Endothelial cell of umbilical vein (primary cell): ENCODE measurements at regions not wholly inside any gene's neighbourhood (a gene's known extent, or its start where the extent isn't known, plus 50 kb on each side); places are given as distances from the start of the nearest gene placed in this dataset.

Source experiments
- BruUV-seq: library from RNA; stranded (reverse); fragments of 400-500 nt; replicated peaks from 2 replicates; lab custom pipeline; 2021; lab: Mats Ljungman, UMichigan
- CTCF ChIA-PET: fragments of 300-600, 350-600 bp; sonication (Branson Sonifier 250); formaldehyde crosslinking; loops from one replicate; lab custom pipeline; 2021; ENCODE audit warnings: antibody characterized with exemption, inconsistent platforms; lab: Charles Lee
- POLR2A ChIA-PET: fragments of 300-600, 350-600 bp; sonication (Branson Sonifier 250); formaldehyde crosslinking; loops from one replicate; lab custom pipeline; 2021; ENCODE audit warnings: antibody characterized with exemption, inconsistent platforms; lab: Charles Lee
- DNase-seq: peaks from one replicate; pipeline ENCODE4 v3.0.0-alpha.2; 2011; ENCODE audit warnings: low read depth, low spot score
- FAIRE-seq: peaks from 2 replicates; lab custom pipeline; 2011; peaks lifted over from hg19 to GRCh38; lab: Jason Lieb, UNC
- H2AFZ ChIP-seq: 2 replicates; pipeline ENCODE4 v1.6.0; 2012; ENCODE audit warnings: low read depth, low read length, control low read depth, inconsistent platforms
- H3K27ac ChIP-seq: 2 replicates; pipeline ENCODE4 v1.5.1; 2011; ENCODE audit warnings: low read depth, mild to moderate bottlenecking, control low read depth, low read length, moderate library complexity; ENCODE audit not compliant: insufficient read depth
- H3K27me3 ChIP-seq, 2 experiments: 2 replicates each; pipeline versions ENCODE4 v1.6.0 to v1.6.1; 2011; ENCODE audit warnings: low read length in 2 of 2, mixed read lengths in 1 of 2; ENCODE audit not compliant: control insufficient read depth in 2 of 2, insufficient read depth in 2 of 2
- H3K36me3 ChIP-seq, 2 experiments: 2 replicates in 1 of 2; 3 replicates in 1 of 2; pipeline ENCODE4 v1.5.1; 2011; ENCODE audit warnings: low read length in 2 of 2, mild to moderate bottlenecking in 1 of 2, moderate library complexity in 1 of 2; ENCODE audit not compliant: control insufficient read depth in 2 of 2, insufficient read depth in 2 of 2; ENCODE audit errors: extremely low read depth in 1 of 2
- H3K4me1 ChIP-seq: 3 replicates; pipeline ENCODE4 v1.5.1; 2011; ENCODE audit warnings: mild to moderate bottlenecking, low read length; ENCODE audit not compliant: control insufficient read depth, insufficient read depth; ENCODE audit errors: extremely low read depth
- H3K4me2 ChIP-seq: 2 replicates; pipeline ENCODE4 v1.6.1; 2011; ENCODE audit warnings: low read length, control low read depth, mixed read lengths; ENCODE audit not compliant: insufficient read depth
- H3K4me3 ChIP-seq, 3 experiments: fragments of 200-600 bp in 1 of 3; sonication (generic), shearing (Covaris generic) in 1 of 3; replicated peaks in 1 of 3; 2 replicates each; pipeline ENCODE4 v1.5.1; 2011 to 2016; ENCODE audit warnings: control low read depth in 3 of 3, low read length in 3 of 3, mild to moderate bottlenecking in 2 of 3, inconsistent platforms in 1 of 3, low read depth in 1 of 3, moderate library complexity in 1 of 3; ENCODE audit not compliant: insufficient read depth in 1 of 3
- H3K79me2 ChIP-seq: 2 replicates; pipeline ENCODE4 v1.6.0; 2012; ENCODE audit warnings: low read length, inconsistent platforms; ENCODE audit not compliant: control insufficient read depth, insufficient read depth
- H3K9ac ChIP-seq: replicated peaks from 2 replicates; pipeline ENCODE3; 2011; ENCODE audit warnings: low read length, control low read depth; ENCODE audit not compliant: insufficient read depth; ENCODE audit errors: extremely low read depth
- H3K9me1 ChIP-seq: replicated peaks from 3 replicates; pipeline ENCODE4 v1.6.0; 2011; ENCODE audit warnings: mild to moderate bottlenecking, low read length; ENCODE audit not compliant: control insufficient read depth, insufficient read depth; ENCODE audit errors: extremely low read depth
- H3K9me3 ChIP-seq: replicated peaks from 2 replicates; pipeline ENCODE4 v1.5.1; 2012; ENCODE audit warnings: low read length, inconsistent platforms; ENCODE audit not compliant: control insufficient read depth, insufficient read depth
- H4K20me1 ChIP-seq: replicated peaks from 2 replicates; pipeline ENCODE3; 2011; ENCODE audit warnings: mild to moderate bottlenecking, low read length; ENCODE audit not compliant: control insufficient read depth, insufficient read depth; ENCODE audit errors: extremely low read depth
- CTCF ChIP-seq, 2 donors: IDR thresholded peaks; 1 replicate in 1 of 2; 2 replicates in 1 of 2; pipeline ENCODE4 v1.5.1; 2011; ENCODE audit warnings: low read length in 2 of 2, mild to moderate bottlenecking in 2 of 2, moderate library complexity in 2 of 2, control low read depth in 1 of 2, inconsistent platforms in 1 of 2, low read depth in 1 of 2; ENCODE audit not compliant: insufficient read depth in 1 of 2; ENCODE audit errors: extremely low read depth in 1 of 2
- EZH2 ChIP-seq: IDR thresholded peaks from 2 replicates; pipeline ENCODE4 v1.6.1; 2012; ENCODE audit warnings: borderline replicate concordance, low read depth, mild to moderate bottlenecking, moderate library complexity, low read length, inconsistent platforms; ENCODE audit not compliant: severe bottlenecking
- FOS ChIP-seq: IDR thresholded peaks from 2 replicates; pipeline ENCODE4 v1.6.1; 2011; ENCODE audit warnings: mild to moderate bottlenecking, low read length, moderate library complexity, borderline replicate concordance; ENCODE audit not compliant: insufficient read depth
- GATA2 ChIP-seq: IDR thresholded peaks from 2 replicates; pipeline ENCODE4 v1.7.0; 2011; ENCODE audit warnings: low read depth, mild to moderate bottlenecking, moderate library complexity, mixed read lengths, low read length; ENCODE audit not compliant: insufficient read length, insufficient read depth
- JUN ChIP-seq: IDR thresholded peaks from 2 replicates; pipeline ENCODE4 v1.6.1; 2011; ENCODE audit warnings: borderline replicate concordance, low read depth; ENCODE audit not compliant: insufficient read length, insufficient read depth
- MYC ChIP-seq: IDR thresholded peaks from one replicate; pipeline ENCODE4 v1.6.1; 2011; ENCODE audit warnings: mild to moderate bottlenecking, low read depth, low read length
- POLR2A ChIP-seq: IDR thresholded peaks from 2 replicates; pipeline ENCODE4 v1.6.1; 2012; ENCODE audit warnings: low read depth, mild to moderate bottlenecking, control low read depth, low read length
- POLR2AphosphoS5 ChIP-seq: IDR thresholded peaks from 2 replicates; pipeline ENCODE4 v1.6.1; 2012; ENCODE audit warnings: low read depth, mild to moderate bottlenecking, control low read depth, low read length, moderate library complexity; ENCODE audit not compliant: insufficient read depth
- dilution Hi-C: fragments of 300-500 bp; cut with MboI; formaldehyde crosslinking; loops from one replicate; pipeline ENCODE4 v1.15.0; 2019; ENCODE audit warnings: low sequenced_read_pairs; ENCODE audit not compliant: extremely low pct_ligation_motif_present
- intact Hi-C: fragments of 100-400 bp; cut with micrococcal nuclease; formaldehyde crosslinking; loops from one replicate; pipeline ENCODE4 v1.10.0; 2022
- TF ChIP-seq, protein P1 (sequence below): IDR thresholded peaks from 2 replicates; pipeline ENCODE4 v1.6.1; 2011; ENCODE audit not compliant: insufficient read depth, insufficient read length

- Histone ChIP-seq H3K4me1 (no peaks in the 10 kb centered on the region), H3K27me3 (no peaks in the 10 kb centered on the region), H3K79me2 (no peaks in the 10 kb centered on the region), H2AFZ (no peak overlapping the region), H3K9ac (no peak overlapping the region), H3K4me3 (no peak overlapping the region), H3K27ac (no peak overlapping the region), H3K9me3 (no peaks in the 10 kb centered on the region), H3K4me2 (no peak overlapping the region), H3K36me3 (no peaks in the 10 kb centered on the region), H3K9me1 (no peaks in the 10 kb centered on the region), H4K20me1 (no peaks in the 10 kb centered on the region)
- ChIA-PET POLR2A (no interaction called here), CTCF (interaction anchor here (0.7 to 1.3 kb wide), 2 partner anchors 10 to 25 kb away, joined by 3 to 5 read pairs; no protein-coding TSS in a partner anchor)
- intact Hi-C loops (no loop called here), dilution Hi-C loops (no loop called here)
- BruUV-seq, result no TSS peak
- TF ChIP-seq POLR2A, result no peak
- no peak for TF ChIP-seq GATA2
- TF ChIP-seq, protein P1, sequence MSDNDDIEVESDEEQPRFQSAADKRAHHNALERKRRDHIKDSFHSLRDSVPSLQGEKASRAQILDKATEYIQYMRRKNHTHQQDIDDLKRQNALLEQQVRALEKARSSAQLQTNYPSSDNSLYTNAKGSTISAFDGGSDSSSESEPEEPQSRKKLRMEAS, result no peak
- no peak for TF ChIP-seq JUN
- no peak for TF ChIP-seq MYC
- no peak for TF ChIP-seq EZH2
- TF ChIP-seq FOS, result no peak
- no peak for TF ChIP-seq CTCF (IDR thresholded peaks at IDR 0.05; ENCODE audit: extremely low read depth in 1 of 2, insufficient read depth in 1 of 2, low read depth in 1 of 2, low read length in 2 of 2)
- no peak for TF ChIP-seq POLR2AphosphoS5
- no peak for DNase-seq
- FAIRE-seq, result no peak
Observed at GRCh38 chr7:142313528-142313927, 55.7 kb upstream of the PRSS58 start.
